ES-I3 (cell line): ENCODE measurements at regions not wholly inside any gene's neighbourhood (a gene's known extent, or its start where the extent isn't known, plus 50 kb on each side); places are given as distances from the start of the nearest gene placed in this dataset.
"Not testable (repeated sequence)": the region's sequence is repeated elsewhere in the genome, so short reads cannot be mapped to it uniquely, and the experiment has no call there.

Experiments
- H3K36me3 ChIP-seq: 2 replicates; pipeline ENCODE4 v1.6.1; 2013; ENCODE audit warnings: mild to moderate bottlenecking, low read length, control low read depth, moderate library complexity; ENCODE audit not compliant: insufficient read depth
- H3K4me1 ChIP-seq: 2 replicates; pipeline ENCODE4 v1.6.1; 2013; ENCODE audit warnings: mild to moderate bottlenecking, control low read depth, low read length; ENCODE audit not compliant: insufficient read depth
- H3K9ac ChIP-seq: 2 replicates; pipeline ENCODE4 v1.6.1; 2013; ENCODE audit warnings: low read depth, mild to moderate bottlenecking, low read length, moderate library complexity
- H3K9me3 ChIP-seq: 2 replicates; pipeline ENCODE4 v1.6.1; 2013; ENCODE audit warnings: mild to moderate bottlenecking, low read length, moderate library complexity; ENCODE audit not compliant: control insufficient read depth, insufficient read depth

GRCh38 chr2:194526121-194526520 is 1130.9 kb upstream of the SLC39A10 start:
- Histone ChIP-seq H3K4me1 (no peaks in the 10 kb centered on the region), H3K36me3 (no peaks in the 10 kb centered on the region), H3K9ac (no peak overlapping the region), H3K9me3 (no peaks in the 10 kb centered on the region)

GRCh38 chr2:194514281-194514680 is 1142.7 kb upstream of the SLC39A10 start:
- Histone ChIP-seq H3K9ac (no peak overlapping the region), H3K9me3 (no peaks in the 10 kb centered on the region), H3K4me1 (no peaks in the 10 kb centered on the region), H3K36me3 (no peaks in the 10 kb centered on the region)

- H3K9me3 ChIP-seq, H3K36me3 ChIP-seq, H3K9ac ChIP-seq, H3K4me1 ChIP-seq: not testable (repeated sequence)
Observed at GRCh38 chr2:194511070-194511469, 1146.0 kb upstream of the SLC39A10 start.

DNA sequence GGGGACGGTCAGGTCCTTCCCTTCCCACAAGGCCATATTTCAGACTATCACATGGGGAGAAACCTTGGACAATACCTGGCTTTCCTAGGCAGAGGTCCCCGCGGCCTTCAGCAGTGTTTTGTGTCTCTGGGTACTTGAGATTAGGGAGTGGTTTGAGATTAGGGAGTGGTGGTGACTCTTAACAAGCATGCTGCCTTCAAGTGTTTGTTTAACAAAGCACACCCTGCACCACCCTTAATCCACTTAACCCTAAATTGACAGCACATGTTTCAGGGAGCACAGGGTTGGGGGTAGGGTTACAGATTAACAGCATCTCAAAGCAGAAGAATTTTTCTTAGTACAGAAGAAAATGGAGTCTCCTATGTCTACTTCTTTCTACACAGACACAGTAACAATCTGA is 1152.2 kb upstream of the SLC39A10 start:
- H3K4me1 ChIP-seq, H3K9me3 ChIP-seq, H3K9ac ChIP-seq, H3K36me3 ChIP-seq: not testable (repeated sequence)

- Histone ChIP-seq H3K36me3 (no peaks in the 10 kb centered on the region), H3K9ac (no peak overlapping the region), H3K4me1 (no peaks in the 10 kb centered on the region), H3K9me3 (no peaks in the 10 kb centered on the region)
Observed at GRCh38 chr2:194495046-194495445, 1162.0 kb upstream of the SLC39A10 start.

- no peak overlapping the region for H3K9ac ChIP-seq
- no peaks in the 10 kb centered on the region for H3K9me3 ChIP-seq
- H3K4me1 ChIP-seq: no peaks in the 10 kb centered on the region
- no peaks in the 10 kb centered on the region for H3K36me3 ChIP-seq
Observed at GRCh38 chr2:194494401-194494800, 1162.6 kb upstream of the SLC39A10 start.

- Histone ChIP-seq H3K9ac (no peak overlapping the region), H3K36me3 (no peaks in the 10 kb centered on the region), H3K4me1 (no peaks in the 10 kb centered on the region), H3K9me3 (no peaks in the 10 kb centered on the region)
Observed at GRCh38 chr2:194491409-194492115, 1165.5 kb upstream of the SLC39A10 start.

DNA sequence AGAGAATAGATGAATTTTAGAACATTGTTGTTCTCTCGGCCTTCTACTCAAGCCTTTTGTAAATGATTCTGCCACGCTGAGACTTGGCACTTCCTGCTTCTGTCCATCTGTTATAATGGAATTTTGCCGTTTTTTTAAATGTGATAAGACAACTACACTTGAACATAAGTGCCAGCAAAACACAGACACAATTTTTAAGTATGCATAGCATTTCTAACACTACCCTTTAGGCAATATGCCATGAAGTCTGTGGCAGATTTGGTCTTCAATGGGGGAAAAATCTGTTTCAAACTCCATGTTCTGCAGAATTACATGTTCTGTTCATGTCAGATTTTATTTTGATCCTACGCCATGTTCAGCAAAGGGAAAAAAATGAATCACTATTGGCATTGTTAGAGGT is 1170.7 kb upstream of the SLC39A10 start:
- Histone ChIP-seq H3K9me3 (no peaks in the 10 kb centered on the region), H3K36me3 (no peaks in the 10 kb centered on the region), H3K9ac (no peak overlapping the region), H3K4me1 (no peaks in the 10 kb centered on the region)

DNA sequence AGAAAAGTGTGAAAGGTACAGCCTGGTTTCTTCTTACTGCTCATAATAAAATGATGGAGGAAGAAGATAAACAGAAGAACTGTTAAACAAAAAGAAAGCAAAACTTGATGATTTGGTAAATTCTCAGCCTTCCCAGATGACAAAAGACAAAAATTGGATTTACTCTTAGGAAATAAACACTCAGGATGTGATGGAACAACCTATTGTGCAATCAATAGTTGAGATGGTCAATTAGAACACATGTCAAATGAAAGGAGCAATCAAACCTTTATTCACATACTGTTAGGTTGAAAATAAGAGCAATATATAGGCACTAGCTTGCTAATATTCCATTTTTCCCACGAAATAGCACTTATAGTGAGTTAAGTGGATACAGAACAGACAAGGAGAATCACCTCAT is 1174.0 kb upstream of the SLC39A10 start:
- no peak overlapping the region for H3K9ac ChIP-seq

GRCh38 chr2:194465641-194466040 is 1191.4 kb upstream of the SLC39A10 start:
- Histone ChIP-seq H3K36me3 (no peaks in the 10 kb centered on the region), H3K9ac (no peak overlapping the region), H3K4me1 (no peaks in the 10 kb centered on the region), H3K9me3 (no peaks in the 10 kb centered on the region)

More for the DNA sequence above, 1174.0 kb upstream of the SLC39A10 start:
- H3K36me3 ChIP-seq: no peaks in the 10 kb centered on the region
- H3K4me1 ChIP-seq: no peaks in the 10 kb centered on the region
- H3K9me3 ChIP-seq: no peaks in the 10 kb centered on the region

DNA sequence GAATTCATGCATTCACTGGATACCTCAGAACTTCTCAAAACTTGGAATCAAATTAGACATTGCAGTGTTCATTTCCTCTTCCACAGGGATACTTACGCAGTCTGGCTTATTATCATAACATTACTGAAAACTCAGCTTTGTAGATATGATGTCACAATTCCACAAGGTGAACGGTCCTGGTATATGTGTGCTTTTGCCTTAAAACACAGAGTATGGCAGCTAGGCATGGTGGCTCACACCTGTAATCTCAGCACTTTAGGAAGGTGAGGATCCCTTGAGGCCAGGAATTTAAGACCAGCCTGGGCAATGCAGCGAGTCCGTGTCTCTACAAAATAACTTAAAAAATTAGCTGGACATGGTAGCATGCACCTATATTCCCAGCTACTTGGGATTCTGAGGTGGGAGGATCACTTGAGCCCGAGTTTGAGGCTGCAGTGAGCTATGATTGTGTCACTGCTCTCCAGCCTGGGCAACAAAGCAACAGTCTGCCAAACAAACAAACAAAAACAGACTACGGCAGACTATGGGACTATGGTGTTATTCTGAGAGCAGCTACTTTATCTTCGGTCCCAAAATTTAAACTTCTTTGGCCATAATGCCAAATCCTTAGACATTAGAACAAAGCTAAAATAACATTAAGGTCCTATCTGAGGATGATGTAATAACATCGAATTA is 1191.9 kb upstream of the SLC39A10 start:
- Histone ChIP-seq H3K36me3 (no peaks in the 10 kb centered on the region), H3K9me3 (no peaks in the 10 kb centered on the region), H3K4me1 (no peaks in the 10 kb centered on the region), H3K9ac (no peak overlapping the region)

DNA sequence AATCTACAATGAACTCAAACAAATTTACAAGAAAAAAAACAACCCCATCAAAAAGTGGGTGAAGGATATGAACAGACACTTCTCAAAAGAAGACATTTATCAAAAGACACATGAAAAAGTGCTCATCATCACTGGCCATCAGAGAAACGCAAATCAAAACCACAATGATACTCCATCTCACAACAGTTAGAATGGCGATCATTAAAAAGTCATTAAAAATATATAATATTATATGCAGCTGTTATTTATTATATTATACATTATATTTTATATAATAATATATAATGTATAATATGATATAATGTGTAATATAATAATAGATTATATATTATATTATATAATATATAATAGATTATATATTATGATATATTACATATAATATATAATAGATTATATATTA is 1194.1 kb upstream of the SLC39A10 start:
- H3K4me1 ChIP-seq, H3K9ac ChIP-seq, H3K9me3 ChIP-seq, H3K36me3 ChIP-seq: not testable (repeated sequence)

- H3K36me3 ChIP-seq: no peaks in the 10 kb centered on the region
- H3K4me1 ChIP-seq: no peaks in the 10 kb centered on the region
- no peak overlapping the region for H3K9ac ChIP-seq
- no peaks in the 10 kb centered on the region for H3K9me3 ChIP-seq
Observed at GRCh38 chr2:194455358-194455757, 1201.7 kb upstream of the SLC39A10 start.

- Histone ChIP-seq H3K4me1 (no peaks in the 10 kb centered on the region), H3K9ac (no peak overlapping the region), H3K9me3 (no peaks in the 10 kb centered on the region), H3K36me3 (no peaks in the 10 kb centered on the region)
Observed at GRCh38 chr2:194452504-194452903, 1204.5 kb upstream of the SLC39A10 start.

DNA sequence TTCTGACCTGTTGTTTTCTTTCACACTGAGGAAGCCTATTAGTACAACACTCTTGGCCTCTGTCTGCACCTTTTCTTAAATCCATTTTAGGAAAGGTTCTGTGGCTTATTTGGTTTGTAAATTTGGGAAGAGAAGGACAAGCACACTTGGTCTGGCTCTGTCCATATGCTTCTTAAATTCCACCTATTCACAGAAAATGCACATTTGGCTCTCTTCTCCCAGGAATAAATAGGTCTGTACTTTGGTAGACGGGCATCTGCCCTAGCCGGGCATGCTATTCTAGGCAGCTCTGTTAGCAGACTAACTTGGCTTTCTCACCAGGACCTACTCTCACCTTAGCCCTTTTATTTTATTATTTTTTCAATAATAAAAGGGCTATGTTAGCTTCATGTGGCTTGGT is 1211.8 kb upstream of the SLC39A10 start:
- Histone ChIP-seq H3K9ac (no peak overlapping the region), H3K4me1 (no peaks in the 10 kb centered on the region), H3K36me3 (no peaks in the 10 kb centered on the region), H3K9me3 (no peaks in the 10 kb centered on the region)
